ENCODE measurements at regions not wholly inside any gene's neighbourhood (a gene's known extent, or its start where the extent isn't known, plus 50 kb on each side); places are given as distances from the start of the nearest gene placed in this dataset.

DNA sequence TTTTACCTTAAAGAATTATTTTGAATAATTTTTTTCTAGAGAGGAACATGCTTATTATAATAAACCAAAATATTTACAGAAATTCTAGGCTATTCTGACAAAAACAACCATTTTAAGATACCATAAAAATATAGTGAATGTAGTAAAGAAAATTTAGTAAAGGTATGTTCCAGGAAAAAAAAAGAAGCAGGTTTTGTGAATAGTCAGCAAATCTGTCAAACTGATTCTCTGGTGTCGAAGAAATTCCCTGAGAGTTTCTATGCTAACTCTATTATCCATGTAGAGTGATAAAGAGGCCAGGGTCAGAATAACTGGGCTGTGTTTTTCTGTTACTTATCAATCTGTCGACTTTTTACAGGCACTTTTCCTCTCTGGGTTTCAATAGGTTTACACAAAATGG, 459.2 kb downstream of the KIF4B start:
- H3K27me3 ChIP-seq (replicated peaks in 1 of 4; ENCODE audit: control insufficient read depth in 3 of 4, extremely low read depth in 1 of 4, insufficient read depth in 3 of 4, low read length in 3 of 4), result no peaks in the 10 kb centered on the region
- FAIRE-seq (no peak), DNase-seq (ENCODE audit: low read depth in 1 of 2, low spot score in 2 of 2) (no peak)
- no peak overlapping the region for H2BK20ac ChIP-seq (ENCODE audit: low read length)
- no peaks in the 10 kb centered on the region for H3K79me1 ChIP-seq (ENCODE audit: low read depth, low read length)
- H3K23ac ChIP-seq (ENCODE audit: insufficient read length), result no peak overlapping the region
- no peak overlapping the region for H3K27ac ChIP-seq (ENCODE audit: low read depth, low read length)
- peaks cover 0 to 9% (median 5%) of the 10 kb centered on the region in 4 experiments; a peak in 3 of 7 replicates for H3K4me1 ChIP-seq (replicated peaks in 1 of 4; ENCODE audit: control insufficient read depth in 3 of 4, insufficient read depth in 4 of 4, low read length in 3 of 4)
- no peak overlapping the region for H2BK12ac ChIP-seq (ENCODE audit: low read depth, low read length)
- no peak overlapping the region for H4K5ac ChIP-seq (ENCODE audit: insufficient read length, low read depth, low read length)
- H4K91ac ChIP-seq (replicated peaks; ENCODE audit: insufficient read length, low read length), result no peak overlapping the region
- H3K9ac ChIP-seq (replicated peaks in 1 of 4; ENCODE audit: extremely low read depth in 1 of 4, low read depth in 3 of 4, low read length in 3 of 4), result no peak overlapping the region
- H2AK5ac ChIP-seq (ENCODE audit: low read depth, low read length), result no peak overlapping the region
- H3K79me2 ChIP-seq (ENCODE audit: control insufficient read depth in 1 of 2, insufficient read depth in 2 of 2, low read length in 2 of 2), result no peaks in the 10 kb centered on the region
- no peak overlapping the region for H3K4me2 ChIP-seq (ENCODE audit: insufficient read depth in 1 of 2, low read depth in 2 of 2, low read length in 2 of 2)
- H3K4ac ChIP-seq (replicated peaks; ENCODE audit: insufficient read length, low read depth, low read length), result no peak overlapping the region
- ChIA-PET CTCF (ENCODE audit: partially characterized antibody) (interaction anchor here (4.1 kb wide), 1 partner anchor 12 kb away, joined by 19 read pairs; no protein-coding TSS in a partner anchor), POLR2A (ENCODE audit: partially characterized antibody) (no interaction called here)
- no peak for TF ChIP-seq CTBP2 (IDR thresholded peaks at IDR 0.05; ENCODE audit: borderline replicate concordance, insufficient read depth, insufficient read length, low read length)
- TF ChIP-seq YY1 (IDR thresholded peaks at IDR 0.05; ENCODE audit: low read depth, low read length), result no peak
- TF ChIP-seq KDM4A (IDR thresholded peaks at IDR 0.05; ENCODE audit: low read depth, low read length, severe bottlenecking), result no peak
- no peak for TF ChIP-seq POLR2AphosphoS5 (IDR thresholded peaks at IDR 0.05; ENCODE audit: low read depth, low read length)
- no peak for TF ChIP-seq RXRA (IDR thresholded peaks at IDR 0.05; ENCODE audit: insufficient read depth, low read depth, low read length)
- TF ChIP-seq MAFK (IDR thresholded peaks at IDR 0.05; ENCODE audit: low read depth, low read length), result no peak
- TF ChIP-seq TAF7 (optimal IDR thresholded peaks at IDR 0.05; ENCODE audit: borderline replicate concordance, low read depth, low read length), result no peak
- TF ChIP-seq RNF2 (IDR thresholded peaks at IDR 0.05; ENCODE audit: borderline replicate concordance, low read depth, low read length, missing control alignments, poor library complexity, severe bottlenecking), result no peak
- TF ChIP-seq SRF (IDR thresholded peaks at IDR 0.05; ENCODE audit: low read depth, low read length), result no peak
- no peak for TF ChIP-seq CHD2 (IDR thresholded peaks at IDR 0.05; ENCODE audit: low read length)
- no peak for TF ChIP-seq SAP30 (IDR thresholded peaks at IDR 0.05; ENCODE audit: insufficient read depth, insufficient replicate concordance, low read length)
- no peak for TF ChIP-seq SP2 (IDR thresholded peaks at IDR 0.05; ENCODE audit: low read length)
- TF ChIP-seq SIRT6 (IDR thresholded peaks at IDR 0.05; ENCODE audit: low read length), result no peak
- TF ChIP-seq SIX5 (IDR thresholded peaks at IDR 0.05; ENCODE audit: low read depth, low read length), result no peak
- TF ChIP-seq TCF12 (IDR thresholded peaks at IDR 0.05; ENCODE audit: low read depth, low read length), result no peak
- no peak overlapping the region for H2BK15ac ChIP-seq (ENCODE audit: low read length)
- H3K18ac ChIP-seq (ENCODE audit: extremely low read depth, low read length), result no peak overlapping the region
- H3K56ac ChIP-seq (replicated peaks; ENCODE audit: insufficient read length, low read depth, low read length), result no peak overlapping the region
- no peak overlapping the region for H4K8ac ChIP-seq (ENCODE audit: extremely low read depth, insufficient read depth, low read length)
- H2BK5ac ChIP-seq (ENCODE audit: low read depth, low read length), result no peak overlapping the region
- whole genome bisulfite sequencing, 2 experiments (ENCODE audit: extremely low coverage in 1 of 2, insufficient coverage in 1 of 2, insufficient read length in 1 of 2, insufficient replicate concordance in 2 of 2, low coverage in 1 of 2, low lambda C conversion rate in 2 of 2, missing lambda C conversion rate in 1 of 2), result 97% methylated on average over 2 of the region's 2 CpGs; no CpG with 5 or more reads in 1 of the 2 experiments
- no peaks in the 10 kb centered on the region for H3K23me2 ChIP-seq (ENCODE audit: low read depth, low read length)
- H3K4me3 ChIP-seq (ENCODE audit: extremely low read depth in 1 of 4, insufficient read depth in 2 of 4, low read depth in 3 of 4, low read length in 4 of 4), result no peak overlapping the region
- H2BK120ac ChIP-seq (replicated peaks; ENCODE audit: low read depth, low read length), result no peak overlapping the region
- no peaks in the 10 kb centered on the region for H3K9me3 ChIP-seq (ENCODE audit: insufficient read depth in 2 of 2, low read depth in 1 of 2, low read length in 1 of 2)
- H2AFZ ChIP-seq (ENCODE audit: low read length), result no peak overlapping the region
- no peaks in the 10 kb centered on the region for H4K20me1 ChIP-seq (replicated peaks in 1 of 2; ENCODE audit: control insufficient read depth in 1 of 2, insufficient read depth in 2 of 2, low read length in 2 of 2)
- H3K14ac ChIP-seq (ENCODE audit: insufficient read length), result no peak overlapping the region
- no peaks in the 10 kb centered on the region for H3K36me3 ChIP-seq (ENCODE audit: control insufficient read depth in 2 of 4, insufficient read depth in 4 of 4, low read length in 3 of 4)

Measured in H1 (cell line).